GM12892 (cell line): ENCODE measurements at regions not wholly inside any gene's neighbourhood (a gene's known extent, or its start where the extent isn't known, plus 50 kb on each side); places are given as distances from the start of the nearest gene placed in this dataset.

ENCODE experiments used
- DNase-seq: peaks from one replicate; pipeline ENCODE4 v3.0.0; 2011; ENCODE audit not compliant: insufficient read length
- FAIRE-seq: peaks from 2 replicates; lab custom pipeline; 2011; peaks lifted over from hg19 to GRCh38; lab: Jason Lieb, UNC
- POLR2A ChIP-seq: IDR thresholded peaks from 2 replicates; pipeline ENCODE4 v1.6.1; 2011; ENCODE audit warnings: low read depth, low read length, control low read depth
- POLR2AphosphoS5 ChIP-seq: IDR thresholded peaks from 2 replicates; pipeline ENCODE4 v1.6.1; 2011; ENCODE audit warnings: low read depth, low read length, control low read depth
- TAF1 ChIP-seq: IDR thresholded peaks from 2 replicates; pipeline ENCODE4 v1.6.1; 2011; ENCODE audit warnings: low read depth, mild to moderate bottlenecking, control low read depth, low read length, borderline replicate concordance

DNA sequence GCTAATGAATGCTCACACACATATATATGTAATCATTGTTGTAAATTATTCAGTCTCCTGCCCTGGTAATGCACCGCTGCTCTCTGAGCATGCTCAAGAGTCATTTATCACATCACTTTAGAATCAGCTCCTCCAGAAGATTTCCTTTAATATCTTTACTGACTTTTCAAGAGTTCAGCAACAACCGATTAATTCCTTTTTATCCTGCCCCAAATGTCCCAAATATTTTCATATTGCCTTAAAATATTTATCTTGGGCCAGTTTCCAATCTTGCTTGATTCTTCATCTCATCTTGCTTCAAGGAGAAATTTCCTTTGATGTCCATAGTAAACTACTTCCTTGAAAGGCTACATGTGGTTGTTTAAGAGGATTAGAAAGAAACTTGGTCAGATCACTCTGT is 132.5 kb downstream of the NHLRC3 start:
- DNase-seq (no peak), FAIRE-seq (no peak)
- no peak for TF ChIP-seq TAF1
- TF ChIP-seq POLR2A, result no peak

GRCh38 chr13:39185326-39185725 is 147.1 kb downstream of the NHLRC3 start:
- TF ChIP-seq TAF1 (no peak), POLR2AphosphoS5 (no peak), POLR2A (no peak)
- FAIRE-seq, result no peak
- DNase-seq, result no peak

GRCh38 chr13:39186205-39186875 is 148.1 kb downstream of the NHLRC3 start:
- DNase-seq, result no peak
- no peak for TF ChIP-seq POLR2A
- no peak for TF ChIP-seq TAF1
- TF ChIP-seq POLR2AphosphoS5, result no peak
- no peak for FAIRE-seq

DNA sequence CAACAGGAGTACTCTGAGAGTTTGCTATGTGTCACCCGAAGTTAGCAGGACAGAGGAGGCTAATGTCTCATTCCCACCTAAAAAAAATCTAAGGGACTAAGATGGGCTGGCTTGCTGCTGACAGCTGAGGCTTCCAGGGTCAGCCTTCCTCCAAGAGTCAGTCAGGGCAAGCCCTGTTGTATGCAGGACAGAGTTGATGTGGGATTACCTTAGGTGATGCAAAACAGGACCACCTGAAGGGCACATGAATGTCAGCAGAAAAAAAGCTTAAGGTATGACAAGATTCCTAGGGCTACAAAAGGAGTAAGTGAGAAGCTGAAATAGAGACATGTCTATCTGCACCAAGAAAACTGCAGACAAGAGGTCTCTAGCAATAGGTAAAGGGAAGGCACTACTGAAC is 151.5 kb downstream of the NHLRC3 start:
- no peak for TF ChIP-seq TAF1
- no peak for TF ChIP-seq POLR2AphosphoS5
- TF ChIP-seq POLR2A, result no peak
- FAIRE-seq (no peak), DNase-seq (no peak)

DNA sequence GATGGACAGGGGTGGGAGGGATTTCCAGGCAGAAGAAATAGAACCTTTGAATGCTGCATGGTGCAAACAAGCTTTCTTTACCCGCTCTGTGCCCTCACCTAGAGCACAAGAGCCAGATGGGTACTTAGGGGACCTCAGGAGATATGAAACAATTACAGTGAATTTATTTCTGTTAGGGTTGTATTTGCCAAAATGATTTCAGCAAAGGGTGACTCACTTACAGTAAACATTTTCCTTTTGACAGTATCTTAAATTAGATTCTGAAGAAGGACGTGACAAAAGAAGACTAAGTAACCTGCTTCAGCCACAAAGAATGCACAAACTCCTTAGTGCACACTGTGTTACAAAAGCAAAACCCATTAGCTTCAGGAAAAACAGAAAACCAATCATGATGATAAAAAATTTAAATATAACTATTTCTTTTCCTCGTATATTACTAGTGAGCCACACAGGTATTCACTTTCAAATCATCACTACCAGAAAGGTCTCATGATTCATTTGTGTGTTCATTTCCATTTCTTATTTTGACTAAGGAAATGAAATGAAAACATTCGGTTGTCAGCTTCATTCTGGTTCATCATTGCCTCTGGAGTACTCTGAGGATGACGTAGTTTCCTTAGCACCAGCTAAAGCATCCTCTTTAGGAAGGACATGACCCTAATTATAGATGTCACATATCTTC is 158.8 kb downstream of the NHLRC3 start:
- FAIRE-seq (peak; percentile 67), DNase-seq (no peak)
- TF ChIP-seq POLR2AphosphoS5 (no peak), POLR2A (no peak), TAF1 (no peak)

DNA sequence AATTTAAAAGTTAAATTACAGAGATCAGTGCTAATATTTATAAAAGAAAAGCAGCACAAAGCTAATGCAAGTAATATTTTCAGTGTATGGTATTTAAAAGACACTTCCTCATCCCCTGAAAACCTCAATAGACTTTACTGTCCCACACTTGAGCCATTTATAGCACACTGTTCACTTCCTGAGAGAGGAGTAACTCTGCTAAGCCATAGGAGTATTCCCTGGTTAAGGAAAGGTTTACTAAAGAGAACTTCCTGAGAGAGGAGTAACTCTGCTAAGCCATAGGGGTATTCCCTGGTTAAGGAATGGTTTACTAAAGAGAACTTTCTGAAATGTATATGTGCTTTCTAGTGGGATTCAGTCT is 159.4 kb downstream of the NHLRC3 start:
- FAIRE-seq (no peak), DNase-seq (no peak)
- no peak for TF ChIP-seq POLR2AphosphoS5
- TF ChIP-seq POLR2A, result no peak
- no peak for TF ChIP-seq TAF1

DNA sequence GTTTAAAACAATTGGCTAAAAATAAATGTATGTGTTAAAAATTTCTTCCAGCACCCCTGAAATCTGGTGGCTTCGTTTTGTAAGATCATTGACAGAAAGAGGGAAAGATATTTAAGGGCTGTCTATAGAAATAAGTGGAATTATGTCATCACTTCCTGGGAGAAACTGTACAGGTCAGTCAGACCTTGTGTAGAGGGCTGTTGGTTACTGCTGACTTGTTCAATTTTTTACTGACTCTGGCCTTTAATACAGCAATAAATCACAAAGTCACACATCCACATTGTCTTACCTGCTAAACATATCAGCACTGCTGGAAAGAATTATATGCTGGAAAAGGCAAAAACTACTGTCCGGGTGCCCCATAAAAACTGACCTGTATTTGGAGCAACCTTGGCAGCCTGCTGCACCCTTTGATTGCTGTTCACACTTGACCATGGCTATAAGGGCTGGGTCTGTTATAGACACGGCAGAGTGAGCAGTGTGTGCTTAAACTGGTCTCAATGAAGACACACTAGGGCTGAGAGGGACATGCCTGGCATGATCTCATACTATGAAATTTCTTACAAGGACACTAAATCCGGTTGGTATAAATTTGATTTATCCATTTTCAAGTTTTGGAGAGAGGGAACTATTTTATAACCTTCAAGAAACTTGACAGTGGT is 162.1 kb downstream of the NHLRC3 start:
- TF ChIP-seq TAF1 (no peak), POLR2AphosphoS5 (no peak)
- no peak for FAIRE-seq
- no peak for DNase-seq

GRCh38 chr13:39201180-39201579 is 162.9 kb downstream of the NHLRC3 start:
- TF ChIP-seq POLR2AphosphoS5 (no peak), TAF1 (no peak), POLR2A (no peak)
- FAIRE-seq (no peak), DNase-seq (no peak)

DNA sequence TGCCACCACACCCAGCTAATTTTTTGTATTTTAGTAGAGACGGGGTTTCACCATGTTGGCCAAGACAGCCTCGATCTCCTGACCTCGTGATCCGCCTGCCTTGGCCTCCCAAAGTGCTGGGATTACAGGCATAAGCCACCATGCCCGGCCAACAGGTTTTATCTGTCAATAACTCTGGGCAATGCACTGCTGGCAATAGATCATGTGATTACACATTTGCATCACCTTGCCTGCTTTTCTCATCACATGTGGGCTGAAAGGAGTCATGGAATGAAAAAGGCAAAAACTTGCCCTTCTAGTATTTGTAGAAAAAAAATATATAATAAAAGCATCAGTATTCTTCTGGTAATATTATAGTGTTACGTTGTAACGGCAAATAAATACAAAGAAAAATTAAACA is 164.5 kb downstream of the NHLRC3 start:
- FAIRE-seq (no peak), DNase-seq (no peak)
- TF ChIP-seq POLR2A (no peak), TAF1 (no peak), POLR2AphosphoS5 (no peak)

DNA sequence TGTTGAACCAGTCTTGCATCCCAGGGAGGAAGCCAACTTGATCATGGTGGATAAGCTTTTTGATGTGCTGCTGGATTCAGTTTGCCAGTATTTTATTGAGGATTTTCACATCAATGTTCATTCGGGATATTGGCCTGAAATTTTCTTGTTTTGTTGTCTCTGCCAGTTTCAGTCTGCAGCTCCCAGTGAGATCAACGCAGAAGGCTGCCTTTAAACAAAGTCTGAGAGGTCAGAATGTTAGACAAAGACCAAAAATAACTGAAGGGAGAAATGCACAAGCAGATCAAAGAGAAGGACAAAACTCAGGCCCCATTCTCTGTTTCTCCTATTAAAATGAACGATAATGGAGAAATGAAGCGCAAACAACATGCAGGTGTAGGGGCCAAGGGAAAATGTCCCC is 170.4 kb downstream of the NHLRC3 start:
- TF ChIP-seq TAF1 (no peak), POLR2AphosphoS5 (no peak), POLR2A (no peak)
- DNase-seq (no peak), FAIRE-seq (no peak)

DNA sequence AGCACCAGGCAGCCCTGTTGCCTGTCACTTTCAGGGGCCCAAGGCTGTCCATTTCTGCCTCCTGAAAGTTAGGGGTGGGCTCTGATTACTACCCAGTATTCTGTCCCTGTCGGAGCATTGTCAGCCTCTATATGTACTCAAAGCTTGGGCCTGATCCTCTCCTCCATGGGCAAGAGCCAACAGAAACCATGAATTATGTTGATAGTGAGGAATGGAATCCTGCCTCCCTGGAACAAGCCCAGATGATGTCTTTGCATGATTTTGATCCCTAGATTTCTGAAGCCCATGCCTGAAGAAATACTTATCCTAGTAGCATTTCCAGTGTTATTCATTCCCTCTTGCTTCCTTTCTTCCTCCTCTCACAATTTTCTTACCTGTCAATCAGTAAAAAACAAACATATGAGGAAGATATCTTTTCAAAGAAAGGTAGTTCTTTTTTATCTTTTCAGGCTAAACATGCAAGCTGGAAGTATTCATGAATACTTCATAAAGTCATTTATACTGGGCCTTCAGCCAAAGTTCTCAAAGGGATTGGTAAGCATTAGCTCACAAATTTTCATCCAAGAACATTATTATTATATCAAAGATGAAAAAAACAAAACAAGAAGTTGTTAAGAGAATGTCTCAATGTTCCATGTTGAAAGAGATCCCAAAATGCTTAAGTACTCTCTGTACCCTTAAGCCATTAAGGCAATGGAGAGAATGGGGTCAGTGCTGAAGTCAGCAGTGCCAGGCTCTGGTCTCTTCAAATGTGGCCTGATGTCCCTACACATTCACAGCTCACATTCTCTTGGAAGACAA is 171.7 kb downstream of the NHLRC3 start:
- DNase-seq (no peak), FAIRE-seq (no peak)
- TF ChIP-seq POLR2AphosphoS5, result no peak
- no peak for TF ChIP-seq TAF1
- no peak for TF ChIP-seq POLR2A
